ENCODE measurements at regions not wholly inside any gene's neighbourhood (a gene's known extent, or its start where the extent isn't known, plus 50 kb on each side); places are given as distances from the start of the nearest gene placed in this dataset.
"Not testable (repeated sequence)": the region's sequence is repeated elsewhere in the genome, so short reads cannot be mapped to it uniquely, and the experiment has no call there.

DNA sequence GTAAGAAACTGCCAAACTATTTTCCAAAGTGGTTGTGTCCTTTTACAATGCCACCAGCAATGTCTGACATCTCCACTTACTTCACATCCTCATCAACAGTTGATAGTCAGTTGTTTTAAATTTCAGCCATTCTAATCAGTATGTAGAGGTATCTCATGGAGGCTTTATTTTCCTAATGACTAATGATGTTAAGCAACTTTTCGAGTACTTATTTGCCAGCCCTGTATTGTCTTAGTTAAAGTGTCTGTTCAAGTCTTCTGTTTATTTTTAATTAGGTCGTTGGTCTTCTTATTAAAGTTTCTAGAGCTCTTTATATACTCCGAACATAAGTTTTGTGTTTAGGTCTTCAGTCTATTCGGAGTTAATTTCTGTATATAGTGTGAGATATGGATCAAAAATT lies 54.9 kb upstream of the NBPF12 start:
- intact Hi-C loops (cut with DNase I); DNase-seq: not testable (repeated sequence)

DNA sequence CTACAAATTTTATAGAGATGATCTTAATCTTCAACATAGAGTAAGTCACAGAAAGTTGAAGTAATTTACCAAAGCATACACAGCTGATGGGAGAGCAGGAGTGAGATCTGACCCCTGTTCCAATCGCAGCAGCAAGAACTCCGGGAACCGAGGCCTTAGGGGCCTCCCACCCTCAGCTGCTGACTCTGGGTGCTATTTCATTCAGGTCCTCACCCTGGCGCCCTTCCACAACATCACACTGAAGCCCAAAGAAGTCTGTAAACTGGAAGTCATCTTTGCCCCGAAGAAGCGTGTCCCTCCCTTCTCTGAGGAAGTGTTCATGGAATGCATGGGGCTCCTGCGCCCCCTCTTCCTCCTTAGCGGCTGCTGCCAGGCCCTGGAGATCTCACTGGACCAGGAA lies 57.0 kb upstream of the NBPF12 start:
- DNase-seq; intact Hi-C loops (cut with DNase I): not testable (repeated sequence)

DNA sequence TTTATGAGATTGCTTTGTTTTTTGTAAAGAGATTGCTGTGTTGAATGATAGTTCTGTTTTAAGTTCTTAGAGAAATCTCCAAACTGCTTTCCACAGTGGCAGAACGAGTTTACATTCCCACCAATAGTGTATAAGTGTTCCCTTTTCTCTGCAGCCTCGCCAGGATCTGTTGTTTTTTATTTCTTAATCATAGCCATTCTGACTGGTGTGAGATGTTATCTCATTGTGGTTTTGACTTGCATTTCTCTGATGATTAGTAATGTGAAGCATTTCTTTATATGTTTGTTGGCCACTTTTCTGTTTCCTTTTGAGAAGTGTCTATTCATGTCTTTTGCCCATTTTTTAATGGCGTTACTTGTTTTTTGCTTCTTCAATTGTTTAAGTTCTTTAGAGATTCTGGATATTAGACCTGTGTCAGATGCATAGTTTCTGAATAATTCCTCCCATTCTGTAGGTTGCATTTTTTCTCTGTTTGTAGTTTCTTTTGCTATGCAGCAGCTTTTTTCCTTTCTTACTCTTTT lies 74.3 kb upstream of the NBPF12 start:
- not testable (repeated sequence) for DNase-seq

DNA sequence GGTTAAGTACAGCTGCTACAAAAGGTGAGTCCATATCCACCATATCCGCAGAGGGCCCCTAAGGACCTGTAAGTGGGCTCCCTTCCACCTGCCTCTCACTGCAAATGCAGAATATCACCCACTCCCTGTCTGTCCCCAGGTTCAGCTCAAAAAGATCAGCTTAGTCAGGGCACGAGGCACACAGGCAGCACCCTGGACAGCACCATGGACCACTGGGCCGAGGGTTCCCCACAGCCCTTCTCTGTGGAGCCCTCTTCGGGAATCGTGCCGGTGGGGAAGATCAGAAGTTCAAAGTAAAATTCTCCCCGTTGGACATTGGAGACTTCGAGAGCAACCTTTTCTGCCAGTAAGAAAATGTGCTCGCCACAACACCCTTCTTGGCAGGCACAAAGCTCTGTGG lies 85.0 kb upstream of the NBPF12 start:
- DNase-seq; intact Hi-C loops (cut with DNase I): not testable (repeated sequence)

More for the DNA sequence above, 74.3 kb upstream of the NBPF12 start:
- intact Hi-C loops (cut with DNase I), result not testable (repeated sequence)

DNA sequence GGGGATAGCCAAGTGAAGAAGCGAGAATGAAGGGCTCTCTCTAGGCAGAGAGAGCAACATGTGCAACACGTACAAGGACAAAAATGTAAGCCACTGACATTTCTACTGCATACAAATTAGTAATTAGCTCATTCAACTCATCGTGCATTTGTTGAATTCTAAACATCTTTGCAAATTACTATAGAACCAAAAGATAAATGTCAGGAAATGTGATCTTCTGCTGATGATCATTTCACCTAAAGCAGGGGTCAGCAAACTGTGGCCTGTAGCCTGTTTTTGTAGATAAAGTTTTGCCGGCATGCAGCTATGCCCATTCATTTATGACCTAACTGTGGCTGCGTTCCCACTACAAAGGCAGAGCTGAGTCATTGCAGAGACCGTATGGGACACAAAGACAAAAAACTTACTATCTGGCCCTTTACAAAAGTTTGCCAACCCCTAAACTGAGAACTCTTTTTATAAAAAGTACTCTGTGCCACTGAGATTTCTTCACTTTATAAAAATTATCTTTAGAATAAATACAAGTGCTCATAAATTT lies 87.7 kb upstream of the NBPF12 start:
- DNase-seq, result peak in 4 of 42 donors; percentile 4 to 44 (median 24)
- intact Hi-C loops (cut with DNase I), result not testable (repeated sequence)

DNA sequence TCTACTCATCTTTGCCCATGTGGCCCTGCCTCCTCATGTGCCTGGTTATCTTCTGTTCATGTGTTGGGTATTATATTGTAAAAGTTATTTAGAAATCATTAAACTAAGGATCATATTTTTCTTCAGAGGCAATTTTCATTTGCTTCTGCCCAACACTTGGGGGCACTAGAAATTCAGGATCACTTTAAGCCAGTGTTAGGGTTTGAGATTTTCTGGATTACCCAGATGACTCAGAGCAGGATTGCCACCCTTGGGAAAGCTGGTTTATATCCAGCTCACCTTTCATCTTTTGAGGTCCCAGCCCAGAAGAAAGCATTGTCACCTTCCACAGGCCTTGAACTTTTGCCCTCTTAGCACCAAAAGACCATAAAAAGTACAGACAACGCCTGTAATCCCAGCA lies 99.4 kb upstream of the NBPF12 start:
- intact Hi-C loops (cut with DNase I); DNase-seq: not testable (repeated sequence)

DNA sequence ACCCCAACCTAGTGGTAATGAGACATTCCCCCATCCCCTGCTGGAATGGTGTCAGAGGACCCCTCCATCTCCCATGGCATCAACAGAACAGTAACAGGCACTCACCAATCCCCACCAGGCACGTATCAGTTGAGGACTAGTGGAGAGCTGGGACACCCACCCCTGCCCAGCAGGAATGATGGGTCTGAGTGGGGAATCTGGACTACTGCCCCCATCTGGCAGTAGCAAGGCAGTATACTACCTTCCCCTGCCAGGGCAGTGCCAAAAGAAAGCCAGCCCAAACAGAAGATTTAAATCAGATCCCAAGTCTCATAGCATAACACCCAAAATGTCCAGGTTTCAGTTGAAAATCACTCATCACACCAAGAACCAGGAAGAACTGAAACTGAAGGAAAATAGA lies 111.2 kb upstream of the NBPF12 start:
- DNase-seq; intact Hi-C loops (cut with DNase I): not testable (repeated sequence)

DNA sequence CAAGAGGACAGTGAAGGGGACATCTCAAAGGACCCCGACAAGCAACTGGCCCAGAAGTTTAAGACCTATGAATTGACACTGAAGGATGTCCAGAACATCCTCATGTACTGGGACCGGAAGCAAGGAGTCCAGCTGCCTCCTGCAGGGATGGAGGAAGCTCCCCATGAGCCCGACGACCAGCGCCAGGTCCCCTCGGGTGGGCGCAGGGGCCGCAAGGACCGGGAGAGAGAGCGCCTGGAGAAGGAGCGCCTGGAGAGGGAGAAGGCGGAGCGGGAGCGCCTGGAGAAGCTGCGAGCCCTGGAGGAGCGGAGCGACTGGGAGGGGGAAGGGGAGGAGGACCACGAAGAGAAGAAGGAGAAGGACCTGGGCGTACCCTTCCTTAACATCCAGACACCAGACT lies 143.9 kb upstream of the NBPF12 start:
- intact Hi-C loops (cut with DNase I); DNase-seq: not testable (repeated sequence)

DNA sequence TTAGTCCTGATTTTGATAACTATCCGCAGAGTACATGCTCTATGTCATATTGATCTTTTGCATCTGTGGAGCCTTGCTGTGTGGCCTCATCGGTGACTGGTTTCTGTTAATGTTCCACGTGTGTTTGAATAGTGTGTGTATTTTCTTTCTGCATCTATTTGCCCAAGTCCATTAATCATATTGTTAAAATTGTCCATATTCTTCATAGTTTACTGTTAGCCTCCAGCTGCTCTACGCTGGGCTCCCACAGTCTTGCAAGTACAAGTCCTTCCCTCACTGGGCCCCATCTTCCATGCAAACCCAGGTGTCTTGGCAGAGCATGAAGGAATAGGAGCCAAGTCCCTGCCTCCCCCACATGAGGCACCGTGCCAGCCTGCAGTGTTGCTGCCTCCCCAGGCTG lies 145.4 kb upstream of the NBPF12 start:
- DNase-seq, result peak in 31 of 42 donors; percentile 2 to 51 (median 25)
- intact Hi-C loops (cut with DNase I), result not testable (repeated sequence)

DNA sequence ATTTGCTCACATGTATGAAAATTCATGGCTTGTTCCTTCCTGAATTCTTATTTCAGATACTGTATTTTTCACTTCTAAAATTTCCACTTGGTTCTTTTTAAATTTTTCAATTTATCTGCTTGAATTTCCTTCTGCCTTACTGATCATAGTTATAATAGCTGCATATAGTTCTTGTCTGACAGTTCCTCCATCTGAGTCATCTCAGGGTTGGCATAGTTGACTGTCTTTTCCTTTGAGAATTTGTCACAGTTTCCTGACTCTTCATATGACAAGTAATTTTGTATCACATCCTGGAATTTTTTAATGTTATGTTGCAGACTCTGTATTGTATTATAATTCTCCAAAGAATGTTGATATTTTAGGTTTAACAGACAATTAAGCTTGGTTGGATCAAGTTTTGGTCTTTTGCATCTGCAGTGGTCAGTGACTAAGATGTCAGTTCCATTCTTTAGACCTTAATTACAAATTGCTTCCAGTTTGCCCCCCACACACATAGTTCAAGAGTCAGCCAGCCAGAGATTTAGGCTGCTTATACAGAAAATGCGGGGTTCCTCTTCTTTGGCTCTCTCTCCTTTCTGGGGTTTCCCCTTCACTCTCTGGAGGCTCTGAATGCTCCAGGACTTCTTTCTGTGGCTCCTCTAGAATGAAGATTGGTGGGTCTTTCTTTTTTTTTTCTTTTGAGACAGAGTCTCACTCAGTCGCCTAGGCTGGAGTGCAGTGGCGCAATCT lies 153.7 kb upstream of the NBPF12 start:
- intact Hi-C loops (cut with DNase I), result not testable (repeated sequence)
- DNase-seq, result peak in 1 of 42 donors; percentile 7

DNA sequence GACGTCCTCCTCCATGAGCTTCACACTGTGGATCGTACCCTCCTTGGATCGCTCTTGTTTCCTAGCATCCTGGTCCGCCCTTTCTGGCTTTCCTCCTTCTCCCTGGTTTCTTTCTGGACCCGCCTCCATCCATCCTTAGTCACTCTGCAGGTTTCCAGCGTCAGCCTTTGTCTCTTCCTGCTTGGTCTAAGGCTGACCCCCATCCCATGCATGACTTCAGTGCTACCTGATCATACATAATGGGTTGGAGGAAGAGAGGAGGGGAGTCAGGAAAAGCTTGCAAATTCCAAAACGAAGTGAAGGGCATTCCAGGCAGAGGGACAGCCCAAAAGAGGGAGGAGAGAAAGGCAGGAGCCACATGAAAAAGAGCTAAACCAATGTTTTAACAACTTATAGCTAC lies 156.9 kb upstream of the NBPF12 start:
- DNase-seq; intact Hi-C loops (cut with DNase I): not testable (repeated sequence)

DNA sequence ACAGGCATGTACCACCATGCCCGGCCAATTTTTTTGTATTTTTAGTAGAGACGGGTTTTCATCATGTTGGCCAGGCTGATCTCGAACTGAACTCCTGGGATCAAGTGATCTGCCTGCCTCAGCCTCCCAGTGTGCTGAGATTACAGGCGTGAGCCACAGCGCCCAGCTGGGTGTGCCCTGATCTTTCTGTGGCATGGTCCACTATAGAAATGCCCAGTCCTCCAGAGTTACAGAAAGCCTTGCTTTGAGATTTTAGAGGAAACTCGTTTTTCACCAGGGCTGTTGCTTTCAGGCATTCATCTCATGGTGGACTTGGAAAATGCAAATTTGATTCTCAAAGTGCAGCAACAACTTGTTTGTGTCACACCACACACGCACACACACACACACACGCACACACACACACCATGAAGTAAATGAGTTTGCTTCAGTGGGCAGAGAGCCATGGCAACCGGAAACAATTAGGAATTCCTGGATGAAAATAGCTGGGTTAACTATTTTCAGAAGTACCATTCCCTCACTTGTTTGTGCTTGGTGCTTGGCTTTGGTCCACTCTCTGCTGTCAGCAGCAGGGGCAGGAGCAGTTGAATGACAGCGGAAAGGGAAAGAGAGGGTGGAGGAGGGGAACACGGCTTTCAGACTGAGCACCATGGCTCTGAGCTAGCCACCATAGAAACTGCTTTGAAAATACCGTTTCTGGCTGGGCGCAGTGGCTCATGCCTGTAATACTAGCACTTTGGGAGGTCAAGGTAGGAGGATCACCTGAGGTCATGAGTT lies 160.1 kb upstream of the NBPF12 start:
- intact Hi-C loops (cut with DNase I), result not testable (repeated sequence)
- peak in 21 of 42 donors; percentile 6 to 52 (median 24) for DNase-seq

DNA sequence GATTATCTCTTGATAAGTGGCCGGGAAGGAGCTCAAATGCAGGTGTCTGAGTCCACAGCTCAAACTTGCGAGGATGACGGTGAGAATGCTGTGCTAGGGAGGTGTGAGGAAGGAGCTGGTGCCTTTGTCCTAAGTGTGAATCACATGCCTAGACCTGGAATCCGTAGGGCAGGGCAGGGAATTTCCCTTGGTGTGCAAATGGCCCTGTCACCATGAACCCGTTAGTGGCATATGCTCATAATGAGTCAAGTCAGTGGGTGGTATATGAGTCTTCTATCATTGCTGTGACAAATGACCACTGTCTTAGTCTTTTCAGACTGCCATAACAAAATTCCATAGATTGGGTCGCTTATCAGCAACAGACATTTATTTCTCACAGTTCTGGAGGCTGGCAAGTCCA lies 163.1 kb upstream of the NBPF12 start:
- DNase-seq; intact Hi-C loops (cut with DNase I): not testable (repeated sequence)

DNA sequence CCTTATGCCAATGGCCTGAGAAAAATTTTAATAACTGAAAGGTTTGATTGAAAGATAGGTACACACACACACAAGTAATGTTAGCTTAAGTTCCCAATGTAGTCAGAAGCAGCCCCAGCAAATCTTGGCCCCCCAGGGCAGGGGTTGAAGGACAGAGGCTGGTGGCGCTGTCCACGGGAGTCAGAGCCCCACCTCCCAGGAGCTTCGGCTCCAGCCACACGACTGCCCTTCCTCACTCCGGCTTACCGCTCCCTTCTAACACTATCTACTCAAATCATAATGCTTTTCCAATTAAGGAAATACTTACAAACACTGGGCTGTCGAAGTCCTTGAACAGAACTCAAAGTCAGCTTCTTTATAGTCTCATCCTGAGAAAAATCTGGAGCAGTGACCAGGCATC lies 163.9 kb upstream of the NBPF12 start:
- DNase-seq; intact Hi-C loops (cut with DNase I): not testable (repeated sequence)

DNA sequence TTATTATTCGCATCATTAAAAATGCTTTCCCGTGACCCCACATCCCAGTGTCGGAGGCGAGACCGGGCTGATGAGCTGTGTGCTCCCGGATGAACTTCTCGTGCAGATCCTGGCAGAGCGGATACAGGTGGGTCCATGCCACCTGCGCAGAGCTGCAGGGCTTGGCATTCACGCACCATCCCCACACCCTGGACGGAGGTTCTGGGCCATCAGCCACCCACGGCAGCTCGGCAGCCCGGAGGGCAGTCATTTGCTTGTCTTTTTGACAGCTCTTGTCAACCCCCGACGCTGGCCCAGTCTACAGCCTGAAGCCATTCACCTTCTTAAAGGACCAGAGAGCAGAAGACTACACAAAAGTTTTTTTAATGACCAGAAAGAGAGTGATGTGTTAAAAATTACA lies 166.7 kb upstream of the NBPF12 start:
- intact Hi-C loops (cut with DNase I), result not testable (repeated sequence)
- DNase-seq, result peak in 1 of 42 donors; percentile 9

DNA sequence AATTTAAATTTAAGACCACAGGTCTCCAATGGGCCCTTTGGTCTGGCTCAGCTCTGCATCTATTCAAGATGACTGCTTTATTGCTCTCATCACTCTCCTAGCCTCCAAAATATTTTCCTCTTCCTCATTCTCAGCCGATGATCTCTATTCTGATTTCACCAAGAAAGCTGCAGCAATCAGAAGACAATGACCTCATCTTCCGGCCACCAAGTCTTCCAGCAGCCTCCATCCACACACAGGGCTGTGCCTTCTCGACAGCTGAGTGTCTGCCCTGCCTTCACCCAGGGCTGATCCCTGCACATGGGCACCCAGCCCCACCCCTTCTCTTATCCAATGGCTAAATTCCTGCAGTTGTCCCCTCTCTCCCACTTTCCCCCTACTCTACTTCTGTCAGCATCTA lies 167.1 kb upstream of the NBPF12 start:
- intact Hi-C loops (cut with DNase I), result not testable (repeated sequence)

DNA sequence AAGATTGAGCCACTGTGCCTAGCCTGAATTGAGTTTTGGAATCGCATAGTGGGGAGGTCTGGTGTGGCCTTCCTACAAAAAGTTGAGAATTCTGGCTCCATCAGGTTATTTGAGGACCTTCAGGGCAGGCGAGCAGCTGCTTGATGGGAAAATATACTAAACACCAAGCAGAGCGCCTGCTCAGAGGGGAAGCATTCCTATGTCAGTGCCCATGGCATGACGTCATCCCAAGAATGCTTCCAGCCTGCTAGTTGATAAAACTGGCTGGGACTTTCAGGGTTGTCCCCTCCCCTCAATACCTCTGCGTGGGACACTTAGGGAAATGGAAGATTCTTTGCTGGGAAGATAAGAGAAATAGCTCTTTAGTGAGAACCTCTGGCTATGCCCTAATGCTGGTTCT lies 174.9 kb upstream of the NBPF12 start:
- intact Hi-C loops (cut with DNase I); DNase-seq: not testable (repeated sequence)

More for the DNA sequence above, 167.1 kb upstream of the NBPF12 start:
- not testable (repeated sequence) for DNase-seq

DNA sequence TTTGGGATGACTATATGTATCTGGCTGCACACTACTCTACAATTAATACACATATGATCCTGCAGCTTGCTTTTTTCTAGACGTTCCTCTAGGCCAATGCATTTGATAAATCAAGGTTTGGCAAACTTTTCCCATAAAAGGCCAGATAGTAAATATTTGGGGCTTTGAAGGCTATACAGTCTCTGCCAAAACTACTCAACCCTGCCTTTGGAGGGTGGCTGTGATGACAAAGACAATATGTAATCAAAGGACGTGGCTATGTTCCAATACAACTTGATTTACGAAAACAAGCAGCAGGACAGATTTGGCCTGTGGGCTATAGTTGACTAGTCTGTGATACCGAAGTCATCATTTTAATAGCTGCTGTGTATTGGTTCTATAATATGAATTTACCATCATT lies 181.3 kb upstream of the NBPF12 start:
- DNase-seq; intact Hi-C loops (cut with DNase I): not testable (repeated sequence)

DNA sequence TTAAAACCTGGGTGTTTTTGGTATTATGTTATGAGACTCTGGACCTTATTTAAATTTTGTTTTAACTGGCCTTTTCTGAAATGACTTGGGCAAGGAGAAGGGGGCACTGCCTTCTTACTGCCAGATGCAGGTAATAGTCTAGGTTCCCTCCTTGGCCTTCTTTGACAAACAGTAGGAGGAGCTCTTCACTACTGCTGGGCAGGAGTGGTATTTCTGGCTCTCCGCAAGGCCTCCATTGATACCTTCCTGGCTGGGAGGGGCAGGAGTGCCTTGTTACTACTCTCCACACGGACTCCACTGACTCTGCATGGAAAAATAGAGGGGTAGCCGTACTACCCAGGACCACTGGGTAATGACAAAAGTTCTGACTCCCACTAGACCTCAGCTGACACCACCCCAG lies 189.4 kb upstream of the NBPF12 start:
- DNase-seq; intact Hi-C loops (cut with DNase I): not testable (repeated sequence)
